Panc1 (cell line): ENCODE measurements at regions not wholly inside any gene's neighbourhood (a gene's known extent, or its start where the extent isn't known, plus 50 kb on each side); places are given as distances from the start of the nearest gene placed in this dataset.

ENCODE experiments used
- ATAC-seq: fragments of 200-7000 bp; cut with Tn5 transposase; 2 replicates; pipeline ENCODE4 v1.9.1; 2020; ENCODE audit warnings: mild to moderate bottlenecking, moderate library complexity
- BruUV-seq: library from RNA; stranded (reverse); fragments of 400-500 nt; replicated peaks from 2 replicates; lab custom pipeline; 2021; lab: Mats Ljungman, UMichigan
- CTCF ChIA-PET: fragments of 300-600 bp; sonication (Branson Sonifier 250); formaldehyde crosslinking; loops from one replicate; lab custom pipeline; 2022; ENCODE audit warnings: antibody characterized with exemption; lab: Charles Lee
- POLR2A ChIA-PET: fragments of 300-600 bp; sonication (Branson Sonifier 250); formaldehyde crosslinking; loops from one replicate; lab custom pipeline; 2022; ENCODE audit warnings: antibody characterized with exemption; lab: Charles Lee
- DNase-seq: peaks from one replicate; pipeline ENCODE4 v3.0.0-alpha.2; 2010; ENCODE audit warnings: low read depth, low spot score
- H3K27ac ChIP-seq: 2 replicates; pipeline ENCODE4 v1.5.1; 2011; ENCODE audit warnings: mild to moderate bottlenecking, low read length, inconsistent platforms
- H3K27me3 ChIP-seq: fragments of 200-500 bp; sonication (Bioruptor generic); 2 replicates; pipeline ENCODE4 v1.6.0; 2014; ENCODE audit warnings: low read length, inconsistent platforms; ENCODE audit not compliant: control insufficient read depth, insufficient read depth
- H3K36me3 ChIP-seq: fragments of 200-500 bp; sonication (Bioruptor generic); 2 replicates; pipeline ENCODE4 v1.5.1; 2014; ENCODE audit warnings: inconsistent platforms, mild to moderate bottlenecking, low read length, moderate library complexity; ENCODE audit not compliant: control insufficient read depth, insufficient read depth
- H3K4me1 ChIP-seq: 2 replicates; pipeline ENCODE4 v1.5.1; 2011; ENCODE audit warnings: inconsistent platforms, mild to moderate bottlenecking, low read length, moderate library complexity; ENCODE audit not compliant: control insufficient read depth, insufficient read depth
- H3K4me3 ChIP-seq, 2 experiments: 2 replicates each; pipeline ENCODE4 v1.5.1; 2011 to 2012; ENCODE audit warnings: low read depth in 2 of 2, low read length in 2 of 2, mild to moderate bottlenecking in 2 of 2, inconsistent platforms in 1 of 2, moderate library complexity in 1 of 2
- H3K9me3 ChIP-seq: fragments of 200-500 bp; sonication (Bioruptor generic); 2 replicates; pipeline ENCODE4 v1.5.1; 2014; ENCODE audit warnings: low read depth, mild to moderate bottlenecking, inconsistent platforms, low read length, moderate library complexity; ENCODE audit not compliant: control insufficient read depth, insufficient read depth
- POLR2AphosphoS5 ChIP-seq: IDR thresholded peaks from 2 replicates; pipeline ENCODE4 v1.6.1; 2012; ENCODE audit warnings: mild to moderate bottlenecking, low read depth, low read length, moderate library complexity
- REST ChIP-seq, 2 experiments: IDR thresholded peaks; 2 replicates each; pipeline ENCODE4 v1.6.1; 2011 to 2012; ENCODE audit warnings: low read depth in 2 of 2, control low read depth in 1 of 2, low read length in 1 of 2, mild to moderate bottlenecking in 1 of 2, moderate library complexity in 1 of 2; ENCODE audit not compliant: insufficient read depth in 1 of 2
- SIN3A ChIP-seq: IDR thresholded peaks from 2 replicates; pipeline ENCODE4 v1.6.1; 2012; ENCODE audit warnings: low read depth, mild to moderate bottlenecking, low read length, moderate library complexity, borderline replicate concordance; ENCODE audit not compliant: insufficient read depth
- TCF7L2 ChIP-seq: IDR thresholded peaks from 2 replicates; pipeline ENCODE4 v1.6.1; 2011; ENCODE audit warnings: mild to moderate bottlenecking, low read depth, low read length, inconsistent platforms
- in situ Hi-C: cut with HindIII; loops from 2 replicates; pipeline ENCODE4 v1.10.0; 2016; ENCODE audit warnings: low sequenced_read_pairs, low pct_unique_long_range_greater_than_20kb
- intact Hi-C: fragments of 100-400 bp; cut with micrococcal nuclease; formaldehyde crosslinking; loops from one replicate; pipeline ENCODE4 v1.10.0; 2022; ENCODE audit not compliant: unreplicated experiment
- TF ChIP-seq, protein P1 (sequence below): fragments of 450-650 bp; IDR thresholded peaks from 2 replicates; pipeline ENCODE4 v1.5.1; 2017; ENCODE audit warnings: mild to moderate bottlenecking

DNA sequence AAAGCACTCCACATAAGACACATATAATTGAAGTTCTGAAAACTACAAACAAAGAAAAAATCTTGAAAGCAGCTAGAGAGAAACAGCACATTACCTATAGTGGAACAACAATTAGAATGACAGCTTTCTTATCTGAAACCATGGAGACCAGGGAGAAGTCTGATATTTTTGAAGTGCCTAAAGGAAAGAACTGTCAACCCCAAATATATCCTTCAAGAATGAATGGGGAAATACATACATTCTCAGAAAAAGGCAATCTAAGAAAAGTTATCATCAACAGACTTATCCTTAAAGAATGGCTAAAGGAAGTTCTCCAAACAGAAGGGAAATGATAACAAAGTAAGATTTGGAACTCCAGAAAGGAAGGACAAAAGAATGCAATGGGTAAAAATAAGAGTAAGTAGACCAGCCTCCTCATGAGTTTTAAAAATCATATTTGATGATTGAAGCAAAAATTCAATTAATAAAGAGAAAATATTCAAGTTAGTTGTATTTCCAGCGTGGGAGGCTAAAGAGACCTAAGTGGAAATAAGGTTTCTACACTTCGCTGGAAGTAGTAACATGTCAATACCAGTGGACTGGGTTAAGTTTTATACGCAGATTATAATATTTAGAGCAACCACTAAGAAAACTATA lies 170.8 kb upstream of the SAMSN1 start:
- H3K9me3 ChIP-seq, result no peaks in the 10 kb centered on the region
- no peaks in the 10 kb centered on the region for H3K27me3 ChIP-seq
- DNase-seq (no peak), ATAC-seq (no peak)
- BruUV-seq, result no TSS peak
- no peak overlapping the region for H3K27ac ChIP-seq
- no peaks in the 10 kb centered on the region for H3K36me3 ChIP-seq
- no peaks in the 10 kb centered on the region for H3K4me1 ChIP-seq
- POLR2A ChIA-PET, result no interaction called here
- TF ChIP-seq REST (IDR thresholded peaks at IDR 0.05; ENCODE audit: insufficient read depth in 1 of 2, low read depth in 2 of 2, low read length in 1 of 2), result no peak
- TF ChIP-seq, protein P1, sequence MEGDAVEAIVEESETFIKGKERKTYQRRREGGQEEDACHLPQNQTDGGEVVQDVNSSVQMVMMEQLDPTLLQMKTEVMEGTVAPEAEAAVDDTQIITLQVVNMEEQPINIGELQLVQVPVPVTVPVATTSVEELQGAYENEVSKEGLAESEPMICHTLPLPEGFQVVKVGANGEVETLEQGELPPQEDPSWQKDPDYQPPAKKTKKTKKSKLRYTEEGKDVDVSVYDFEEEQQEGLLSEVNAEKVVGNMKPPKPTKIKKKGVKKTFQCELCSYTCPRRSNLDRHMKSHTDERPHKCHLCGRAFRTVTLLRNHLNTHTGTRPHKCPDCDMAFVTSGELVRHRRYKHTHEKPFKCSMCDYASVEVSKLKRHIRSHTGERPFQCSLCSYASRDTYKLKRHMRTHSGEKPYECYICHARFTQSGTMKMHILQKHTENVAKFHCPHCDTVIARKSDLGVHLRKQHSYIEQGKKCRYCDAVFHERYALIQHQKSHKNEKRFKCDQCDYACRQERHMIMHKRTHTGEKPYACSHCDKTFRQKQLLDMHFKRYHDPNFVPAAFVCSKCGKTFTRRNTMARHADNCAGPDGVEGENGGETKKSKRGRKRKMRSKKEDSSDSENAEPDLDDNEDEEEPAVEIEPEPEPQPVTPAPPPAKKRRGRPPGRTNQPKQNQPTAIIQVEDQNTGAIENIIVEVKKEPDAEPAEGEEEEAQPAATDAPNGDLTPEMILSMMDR, result no peak
- TF ChIP-seq SIN3A, result no peak
- TF ChIP-seq POLR2AphosphoS5, result no peak
- no peak for TF ChIP-seq TCF7L2
- CTCF ChIA-PET, result no interaction called here
- in situ Hi-C loops, result no loop called here
- intact Hi-C loops, result no loop called here
- no peak overlapping the region for H3K4me3 ChIP-seq

DNA sequence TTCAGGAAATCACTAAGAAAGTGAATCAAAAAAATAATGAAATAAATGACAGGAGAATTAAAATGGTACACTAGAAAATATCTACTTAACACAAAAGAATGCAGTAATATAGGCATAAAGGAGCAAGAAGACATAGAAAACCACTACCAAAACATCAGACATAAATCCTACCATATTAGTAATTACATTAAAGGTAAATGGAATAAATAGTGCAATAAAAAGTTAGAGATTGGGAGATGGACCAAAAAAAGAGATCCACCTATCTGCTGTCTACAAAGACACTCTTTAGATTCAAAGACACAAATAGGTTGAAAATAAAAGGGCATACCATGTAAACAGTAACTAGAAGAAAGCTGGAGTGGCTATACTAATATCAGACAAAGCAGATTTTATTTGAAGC lies 167.0 kb upstream of the SAMSN1 start:
- Histone ChIP-seq H3K27me3 (no peaks in the 10 kb centered on the region), H3K36me3 (no peaks in the 10 kb centered on the region), H3K27ac (no peak overlapping the region), H3K4me3 (no peak overlapping the region), H3K4me1 (no peaks in the 10 kb centered on the region), H3K9me3 (no peaks in the 10 kb centered on the region)
- in situ Hi-C loops (no loop called here), intact Hi-C loops (no loop called here)
- ChIA-PET CTCF (no interaction called here), POLR2A (no interaction called here)
- TF ChIP-seq, protein P1, result no peak
- TF ChIP-seq POLR2AphosphoS5 (no peak), REST (IDR thresholded peaks at IDR 0.05; ENCODE audit: insufficient read depth in 1 of 2, low read depth in 2 of 2, low read length in 1 of 2) (no peak), SIN3A (no peak), TCF7L2 (no peak)
- BruUV-seq, result no TSS peak
- no peak for ATAC-seq
- no peak for DNase-seq
